Activated CD4-positive, alpha-beta T cell treated with anti-CD3 and anti-CD28 coated beads for 4 hours (primary cell): ENCODE measurements at regions not wholly inside any gene's neighbourhood (a gene's known extent, or its start where the extent isn't known, plus 50 kb on each side); places are given as distances from the start of the nearest gene placed in this dataset.

Experiments
- DNase-seq, 2 donors: peaks; one replicate each; pipeline ENCODE4 v3.0.0-alpha.2; 2020

DNA sequence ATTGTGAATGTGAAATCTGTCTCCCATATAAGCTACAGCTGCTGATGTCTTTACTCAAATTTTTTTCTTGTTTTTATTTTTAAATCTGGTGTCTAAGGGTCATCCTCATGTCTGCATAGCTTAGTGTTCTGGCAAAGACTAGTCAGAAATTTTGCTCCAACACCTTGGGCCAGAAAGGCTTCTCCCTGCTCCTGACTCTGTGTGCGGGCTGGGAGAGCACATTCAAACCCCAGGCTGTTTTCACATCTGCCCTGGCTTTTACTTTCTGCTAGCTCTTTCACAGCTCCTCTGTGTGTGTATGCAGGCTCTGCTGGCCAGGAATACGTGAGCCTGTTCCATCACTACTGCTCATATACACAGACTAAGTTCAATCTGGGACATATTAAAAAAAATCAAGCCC is 102.9 kb upstream of the RIOK3 start:
- DNase-seq = no peak

DNA sequence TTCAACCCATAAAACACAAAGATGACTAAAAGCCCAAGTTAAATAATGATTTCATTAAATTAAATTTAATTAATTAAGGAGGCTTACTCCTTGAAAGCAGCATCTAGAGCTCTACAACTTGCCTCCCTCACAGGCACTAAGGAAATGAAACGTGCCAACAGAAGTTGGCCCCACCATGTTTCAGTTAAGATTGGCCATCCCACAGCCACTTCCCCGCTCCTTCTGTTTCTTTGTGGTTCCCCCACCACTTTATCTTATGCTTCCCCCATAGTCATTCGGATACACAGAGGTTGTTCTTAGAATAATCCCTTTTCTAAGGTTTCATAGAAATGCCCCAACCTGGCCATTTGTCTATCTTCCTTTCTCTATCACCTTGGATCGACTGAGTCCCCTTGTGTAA is 101.6 kb upstream of the RIOK3 start:
- no peak for DNase-seq

DNA sequence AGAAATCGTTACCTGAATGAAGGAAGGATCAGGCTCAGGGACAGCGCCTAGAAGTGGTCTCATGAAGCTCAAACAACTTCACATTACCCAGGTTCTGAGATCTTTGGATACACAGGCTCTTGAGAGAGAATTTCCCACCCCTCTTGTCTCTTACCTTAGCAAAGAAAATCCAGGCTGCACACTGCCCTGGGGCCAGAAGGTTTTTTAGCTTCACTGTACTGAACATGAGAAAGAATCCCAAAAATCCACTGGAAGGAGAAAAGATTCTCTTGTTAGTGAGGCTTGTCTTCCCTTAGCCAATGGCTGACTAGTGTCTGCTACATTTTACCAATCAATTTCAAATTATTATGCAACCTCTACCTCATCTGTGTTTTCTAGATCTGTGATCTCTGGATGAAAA is 101.0 kb upstream of the RIOK3 start:
- DNase-seq = no peak

DNA sequence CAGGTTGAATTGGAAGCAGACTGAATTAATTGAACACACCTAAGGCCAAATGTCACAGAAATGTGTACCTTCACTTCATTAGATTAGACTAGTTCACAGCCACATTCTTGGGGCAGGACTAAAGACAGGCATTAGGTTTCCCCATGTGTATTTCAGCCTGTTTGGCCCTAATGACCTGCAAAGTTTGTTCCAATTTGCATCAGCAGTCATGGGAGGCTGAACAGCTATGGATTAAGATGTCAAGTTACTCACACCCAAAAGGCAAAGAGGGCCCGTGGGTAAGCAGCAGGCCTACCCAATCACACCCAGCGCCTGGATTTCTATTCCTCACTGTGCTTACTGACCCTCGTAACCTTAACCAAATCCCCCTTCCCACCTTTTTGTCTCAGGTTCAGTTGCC is 99.6 kb upstream of the RIOK3 start:
- no peak for DNase-seq

DNA sequence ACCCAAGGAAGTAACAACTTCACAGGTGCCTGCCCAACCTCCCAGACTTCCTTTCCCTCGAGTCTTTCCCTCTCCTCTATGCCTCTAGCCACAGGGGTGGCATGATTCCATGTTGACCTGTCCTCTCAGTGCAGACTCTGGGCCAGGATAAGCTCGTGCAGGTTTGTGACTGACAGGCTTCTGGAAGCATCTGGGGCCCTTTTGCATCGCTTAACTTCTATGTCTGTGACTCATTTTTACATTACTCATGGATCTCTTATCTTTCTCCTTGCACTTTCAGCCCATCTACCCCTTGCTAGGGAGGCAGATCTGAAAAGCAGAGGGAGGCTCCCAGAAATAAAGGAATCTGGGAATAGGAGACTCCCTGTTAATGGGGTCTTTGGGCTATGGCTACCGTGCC is 98.5 kb upstream of the RIOK3 start:
- DNase-seq = no peak

DNA sequence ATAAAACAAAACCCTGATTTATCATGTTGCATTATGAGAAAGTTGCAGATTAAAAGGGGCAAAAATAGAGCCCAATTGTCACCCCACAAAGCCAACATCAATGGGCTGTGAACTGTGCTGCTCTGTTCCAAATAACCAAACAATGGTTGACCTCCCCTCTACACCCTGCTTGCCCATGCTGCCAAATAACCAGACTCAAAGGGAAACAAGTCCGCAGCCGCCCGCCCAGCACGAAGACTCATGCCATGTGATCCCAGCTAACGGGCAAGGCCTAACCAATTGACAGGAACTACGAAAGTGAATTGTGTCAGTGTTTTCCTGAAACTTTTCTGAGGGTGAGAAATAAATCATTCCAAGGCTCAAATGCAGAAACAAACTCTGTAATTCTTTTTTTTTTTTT is 97.9 kb upstream of the RIOK3 start:
- DNase-seq = no peak

DNA sequence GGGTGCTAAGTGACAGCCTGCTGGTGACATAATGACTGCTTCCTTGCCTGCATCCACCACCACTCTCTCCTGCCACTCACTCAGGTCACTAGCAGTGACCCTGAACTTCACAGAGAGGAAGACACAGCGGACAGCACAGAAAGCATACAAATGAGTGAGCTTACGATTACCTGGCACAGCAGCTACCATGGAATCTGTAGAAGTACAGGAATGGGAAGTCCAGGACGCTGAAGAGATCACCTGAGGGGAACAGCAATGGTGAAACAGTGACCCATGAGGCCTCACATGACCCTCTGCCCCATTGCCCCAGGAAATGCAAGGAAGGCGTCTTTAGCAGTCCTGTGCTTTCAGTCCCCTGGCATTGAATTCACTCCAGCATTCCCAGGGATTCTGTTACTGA is 96.7 kb upstream of the RIOK3 start:
- no peak for DNase-seq

DNA sequence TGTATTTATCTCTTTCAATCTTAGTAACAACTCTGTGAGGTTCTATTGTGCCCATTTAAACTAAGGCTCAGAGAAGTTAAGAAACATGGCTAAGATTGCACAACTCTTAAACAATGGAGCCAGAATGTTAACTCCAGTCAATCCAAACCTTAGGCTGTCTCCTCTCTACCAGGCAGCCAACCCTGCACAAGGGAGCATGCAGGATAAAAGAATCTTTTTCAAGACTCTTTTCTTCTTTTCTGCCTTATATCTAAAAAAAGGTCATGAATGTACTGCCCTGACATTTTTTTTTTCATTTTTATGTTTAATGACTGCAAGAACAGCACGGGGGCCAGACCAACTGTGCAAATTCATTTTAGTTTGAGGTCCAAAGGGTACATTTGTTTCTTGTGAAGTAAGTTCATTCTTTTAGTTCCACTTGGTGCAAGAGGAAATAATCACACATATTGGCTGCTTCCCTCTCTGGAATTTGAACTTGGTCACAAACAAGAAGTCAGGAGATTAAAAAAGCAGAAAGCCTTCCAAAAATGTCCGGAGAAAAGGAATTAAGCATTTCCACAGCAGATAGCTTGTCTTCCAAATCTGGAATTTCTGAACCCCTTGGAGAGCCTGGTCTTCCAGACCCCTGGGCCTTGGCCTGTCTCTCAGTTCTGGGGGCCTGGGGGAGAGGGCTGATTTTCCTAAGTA is 96.0 kb upstream of the RIOK3 start:
- no peak for DNase-seq

DNA sequence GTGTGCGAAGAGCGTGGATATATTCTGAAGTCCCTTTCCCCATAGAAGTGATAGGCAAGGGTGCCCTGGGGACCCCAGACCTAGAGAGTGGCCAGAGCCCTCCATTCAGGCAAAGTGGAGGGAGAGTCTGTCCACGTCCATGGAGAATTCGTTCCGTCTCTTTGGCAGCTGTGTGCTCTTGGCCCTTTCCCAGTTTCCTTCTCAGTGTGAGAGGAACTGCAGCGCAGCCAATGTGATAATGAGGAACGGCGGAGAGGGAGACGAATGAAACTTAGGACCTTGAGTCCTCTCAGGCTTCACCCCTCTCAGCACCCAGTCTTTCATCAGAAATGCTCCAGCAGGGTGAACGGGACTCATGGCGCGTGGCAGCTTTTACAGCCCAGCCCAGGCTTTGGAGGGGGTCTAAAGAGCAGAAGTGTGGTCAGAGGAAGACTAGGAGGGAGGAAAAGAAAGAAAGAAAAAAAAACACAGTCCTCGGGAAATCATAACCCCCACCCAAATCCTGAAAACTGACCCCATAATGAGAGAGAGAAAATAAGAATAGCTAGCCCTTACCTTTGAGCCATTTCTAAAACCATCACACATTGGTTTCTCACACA is 95.0 kb upstream of the RIOK3 start:
- DNase-seq = no peak

DNA sequence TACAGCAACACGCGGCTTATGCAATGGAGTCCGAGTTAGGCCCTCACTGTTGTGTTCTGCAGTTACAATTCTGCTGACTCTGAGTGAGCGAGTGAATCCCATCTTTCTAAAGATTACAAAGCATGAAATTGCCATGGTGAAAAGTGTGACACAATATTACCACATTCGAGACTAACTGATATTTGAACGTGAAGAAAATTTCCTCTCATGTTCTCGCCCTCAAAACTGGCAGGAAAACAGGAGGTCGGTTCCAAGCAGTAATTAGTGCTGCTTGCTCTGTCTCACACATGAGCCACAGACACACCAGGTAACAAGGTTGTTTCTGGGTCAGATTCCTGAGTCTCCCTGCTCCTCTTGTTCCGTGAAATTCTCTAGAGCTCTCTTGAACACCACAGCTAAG is 93.7 kb upstream of the RIOK3 start:
- DNase-seq = no peak

DNA sequence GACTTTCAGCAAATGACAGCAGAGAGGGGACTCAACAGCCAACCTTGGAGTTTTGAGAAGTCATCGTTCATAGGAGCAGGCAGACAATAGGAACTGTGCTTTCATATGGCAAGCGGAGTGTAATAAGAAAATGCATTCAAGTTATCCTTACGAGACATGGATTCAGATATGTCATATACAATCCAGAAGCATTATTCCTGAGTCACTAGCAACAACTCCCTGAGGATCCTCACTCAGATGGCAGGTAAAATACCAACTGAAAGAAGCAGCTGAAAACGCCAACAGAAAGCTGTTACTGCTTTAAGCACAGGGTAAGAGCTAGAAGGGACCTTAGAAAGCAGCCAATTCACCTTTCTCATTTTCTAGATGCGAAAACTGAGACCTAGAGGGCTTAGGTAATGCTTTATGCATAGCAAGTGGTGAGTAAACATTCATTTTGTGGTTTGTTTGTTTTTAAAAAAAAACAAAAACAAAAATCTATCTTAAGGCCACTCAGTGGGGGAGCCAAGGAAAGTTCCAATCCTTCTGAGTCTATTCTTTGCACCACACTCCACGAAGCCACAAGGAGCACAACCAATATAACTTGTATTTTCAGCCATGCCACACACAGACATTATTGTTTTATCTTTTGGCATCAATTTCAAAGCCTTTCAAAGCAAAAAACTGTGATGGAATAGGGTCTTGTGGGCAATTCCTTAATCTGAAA is 89.1 kb upstream of the RIOK3 start:
- DNase-seq = no peak

DNA sequence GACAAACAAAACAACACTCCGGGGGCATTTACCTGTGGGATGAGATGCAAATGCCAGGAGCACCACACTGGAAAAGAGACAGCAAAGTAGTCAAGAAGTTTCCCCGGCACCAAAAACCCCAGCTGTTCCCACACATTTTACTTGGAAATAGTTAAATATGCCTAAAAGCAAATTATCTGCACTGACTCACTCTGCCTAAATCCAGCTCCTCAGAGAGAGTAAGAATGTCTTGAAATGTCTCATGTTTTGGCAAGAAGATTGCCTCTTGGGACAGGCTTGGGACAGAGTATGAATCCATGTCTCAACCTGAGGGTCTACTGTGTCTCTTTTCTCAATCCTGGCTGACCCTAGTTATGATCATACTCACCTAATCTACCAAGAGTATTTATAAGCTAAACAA is 87.5 kb upstream of the RIOK3 start:
- DNase-seq = no peak

DNA sequence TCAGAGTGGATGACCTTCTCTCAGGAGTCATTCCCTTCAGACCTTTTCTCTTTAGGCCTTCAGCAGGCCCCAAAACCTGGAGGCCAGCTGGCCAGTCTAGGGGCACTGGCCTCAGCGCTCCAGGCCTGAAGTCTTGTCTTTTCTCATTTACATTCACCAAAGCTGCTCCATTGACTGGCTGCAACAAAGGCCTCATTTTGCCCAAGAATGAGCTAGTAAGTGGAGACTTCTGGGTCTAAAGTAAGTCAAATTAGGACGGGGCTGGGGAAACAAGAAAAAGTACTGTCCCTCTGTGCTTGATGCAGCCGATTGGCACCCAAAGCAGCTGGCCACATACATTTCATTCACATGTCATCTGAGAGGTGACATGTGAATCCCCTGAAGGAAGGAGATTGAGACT is 83.8 kb upstream of the RIOK3 start:
- DNase-seq = no peak

DNA sequence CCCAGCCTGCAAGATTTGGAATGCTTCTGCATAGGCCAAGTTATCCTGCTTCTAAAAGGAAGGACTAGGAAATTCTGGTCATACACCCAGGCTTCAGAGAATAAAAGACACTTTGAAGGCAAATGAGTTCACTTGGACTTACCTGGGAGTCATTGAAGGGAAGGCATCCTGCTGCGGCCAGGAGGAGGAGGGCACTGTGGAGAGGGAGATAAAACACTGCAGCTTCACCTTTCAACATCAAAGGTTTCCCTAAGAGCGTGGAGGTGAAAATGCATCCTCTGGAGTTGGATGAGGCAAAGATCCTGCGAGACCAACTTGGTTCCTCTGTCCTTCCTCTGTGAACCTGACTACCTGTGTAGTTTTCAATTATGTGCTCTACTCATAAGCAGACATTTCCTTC is 79.5 kb upstream of the RIOK3 start:
- no peak for DNase-seq

DNA sequence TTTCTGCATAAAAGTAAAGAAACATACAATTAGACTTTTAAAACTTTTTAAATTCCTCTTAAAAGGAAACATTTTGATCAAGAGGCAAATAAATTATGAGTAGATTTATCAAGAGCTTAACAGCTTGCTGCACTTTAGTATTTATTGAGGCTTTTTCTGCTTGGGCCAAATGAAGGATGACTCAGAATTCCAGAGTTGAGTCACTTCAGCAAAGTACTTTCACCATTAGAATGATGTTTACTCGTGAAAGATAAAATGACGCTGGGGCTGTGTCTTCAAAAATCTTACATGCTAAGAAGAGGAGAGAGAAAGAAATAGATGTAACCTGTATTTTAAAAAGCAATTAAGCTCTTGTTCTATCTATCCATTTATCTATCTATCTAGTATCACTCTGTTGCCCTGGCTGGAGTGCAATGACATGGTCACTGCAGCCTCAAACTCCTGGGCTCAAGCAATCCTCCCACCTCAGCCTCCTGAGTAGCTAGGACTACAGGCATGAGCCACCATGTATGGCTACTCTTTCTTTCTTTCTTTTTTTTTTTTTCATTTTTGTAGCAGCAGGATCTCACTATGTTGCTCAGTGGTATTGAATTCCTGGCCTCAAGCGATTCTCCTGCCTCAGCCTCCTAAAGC is 75.3 kb upstream of the RIOK3 start:
- DNase-seq = no peak

DNA sequence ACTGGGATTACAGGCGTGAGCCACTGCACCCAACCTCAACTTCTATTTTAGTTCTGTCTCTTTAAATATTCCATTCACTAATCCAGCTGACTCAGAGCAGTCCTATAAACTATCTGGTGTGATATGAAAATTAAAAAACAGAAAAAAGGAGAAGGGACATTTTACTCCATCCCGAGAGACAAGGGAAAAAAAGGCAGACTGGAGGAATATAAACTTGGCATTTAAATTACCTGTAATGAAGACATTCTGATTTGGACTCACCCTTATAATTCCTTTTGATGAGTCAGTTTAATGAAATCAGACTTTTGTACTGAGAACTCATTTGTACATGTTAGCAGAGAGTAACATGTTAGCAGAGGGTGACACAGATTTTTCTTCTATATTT is 74.8 kb upstream of the RIOK3 start:
- no peak for DNase-seq

DNA sequence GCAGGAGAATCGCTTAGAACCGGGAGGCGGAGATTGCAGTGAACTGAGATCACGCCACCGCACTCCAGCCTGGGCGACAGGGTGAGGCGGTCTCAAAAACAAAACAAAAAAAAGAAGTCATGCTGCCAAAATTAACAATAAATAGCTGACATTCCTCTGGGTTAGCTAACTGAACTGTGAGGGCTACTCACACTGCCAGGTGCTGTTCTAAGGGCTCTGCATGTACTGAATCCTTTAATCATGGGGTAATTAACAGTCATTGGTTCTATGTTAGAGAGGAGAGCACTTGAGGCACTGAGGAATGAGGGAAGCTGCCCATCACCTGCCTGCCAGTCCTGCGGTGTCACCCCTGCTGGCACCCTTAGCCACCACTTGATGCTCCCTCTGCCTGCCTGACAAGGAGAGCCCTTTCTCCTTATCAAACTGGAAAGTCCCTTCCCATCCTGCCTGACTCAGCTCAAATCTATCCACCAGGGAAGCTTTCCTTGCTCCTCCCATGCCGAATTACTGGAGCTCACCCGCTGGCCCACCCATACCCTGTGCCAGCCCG is 73.0 kb upstream of the RIOK3 start:
- no peak for DNase-seq

DNA sequence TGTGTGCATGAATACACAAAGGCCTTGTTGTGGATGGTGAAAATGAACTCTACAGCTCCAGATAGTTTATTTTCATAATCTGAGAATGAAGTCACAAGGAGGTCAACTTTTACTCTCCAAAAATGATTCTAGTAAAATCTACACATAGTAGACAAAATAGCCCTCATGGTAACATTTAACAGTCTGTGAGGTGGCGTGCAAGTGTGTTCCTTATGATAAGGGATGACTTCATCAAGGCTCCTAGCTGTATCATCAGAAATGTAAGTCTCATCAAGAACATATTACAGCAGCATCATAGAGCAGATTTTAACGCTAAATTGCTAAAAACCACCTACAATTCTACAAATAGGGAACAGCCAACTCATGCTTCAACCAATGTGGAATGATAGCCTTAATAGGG is 72.3 kb upstream of the RIOK3 start:
- DNase-seq = no peak

DNA sequence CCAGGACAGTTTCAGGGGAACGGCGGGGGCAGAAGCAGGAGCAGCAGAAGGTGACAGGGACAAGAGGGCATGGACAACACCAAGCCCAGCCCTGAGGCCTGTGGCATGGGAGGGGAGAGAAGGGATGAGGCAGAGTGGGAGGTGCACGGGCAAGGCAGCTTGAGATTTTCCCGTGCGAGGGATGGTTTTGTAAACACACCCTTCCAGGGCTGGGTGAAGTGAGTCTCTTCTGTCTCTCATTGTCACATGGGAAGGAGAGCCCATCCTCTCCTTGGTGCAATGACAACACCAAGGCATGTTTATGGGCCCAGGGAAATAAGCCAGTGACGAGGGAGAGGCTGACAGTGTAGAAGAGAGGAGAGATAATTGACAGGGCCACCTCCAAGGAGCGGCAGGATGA is 69.6 kb upstream of the RIOK3 start:
- no peak for DNase-seq

DNA sequence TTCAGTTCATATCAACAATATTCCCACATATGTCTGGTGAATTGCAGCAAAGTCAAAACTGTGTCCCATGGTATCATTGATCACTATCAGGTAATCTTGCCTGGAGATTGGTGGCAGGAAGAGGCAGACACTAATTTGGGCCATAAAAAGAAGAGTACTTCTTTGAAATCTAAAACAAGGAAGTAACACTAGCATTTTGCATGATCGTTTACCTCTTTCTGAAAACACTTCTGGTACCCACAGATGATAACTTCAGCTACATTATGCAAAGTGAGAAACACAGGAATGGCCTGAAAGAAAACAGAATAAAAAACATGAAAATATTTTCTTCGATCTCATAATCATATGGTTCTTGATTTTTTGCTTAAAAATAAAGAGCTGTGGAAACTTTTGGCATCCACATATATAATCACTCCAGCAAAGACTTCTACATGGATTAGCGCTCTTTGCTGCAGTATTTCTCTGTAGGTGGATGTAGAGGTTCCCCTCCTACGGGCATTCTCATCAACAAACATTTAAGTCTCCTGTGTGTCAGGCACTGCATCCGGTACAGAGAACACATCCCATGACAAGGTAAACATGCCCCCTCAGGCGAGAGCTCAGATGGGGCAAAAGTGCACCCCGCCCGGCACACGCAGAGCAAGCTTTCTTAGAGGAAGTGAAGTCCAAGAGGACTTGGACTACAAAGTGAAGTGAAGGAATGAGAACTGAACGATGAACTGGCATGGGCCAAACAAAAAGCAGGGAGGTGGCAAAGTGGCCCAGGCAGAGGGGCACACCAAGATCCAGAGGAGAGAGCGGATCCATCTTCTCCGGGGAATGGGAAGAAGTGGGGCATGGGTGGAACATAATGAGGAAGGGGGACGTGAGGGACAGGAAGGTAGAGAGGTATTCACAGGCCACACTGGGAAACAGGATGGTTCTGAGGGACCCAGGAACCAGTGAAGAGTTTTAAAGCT is 68.0 kb upstream of the RIOK3 start:
- DNase-seq = no peak

DNA sequence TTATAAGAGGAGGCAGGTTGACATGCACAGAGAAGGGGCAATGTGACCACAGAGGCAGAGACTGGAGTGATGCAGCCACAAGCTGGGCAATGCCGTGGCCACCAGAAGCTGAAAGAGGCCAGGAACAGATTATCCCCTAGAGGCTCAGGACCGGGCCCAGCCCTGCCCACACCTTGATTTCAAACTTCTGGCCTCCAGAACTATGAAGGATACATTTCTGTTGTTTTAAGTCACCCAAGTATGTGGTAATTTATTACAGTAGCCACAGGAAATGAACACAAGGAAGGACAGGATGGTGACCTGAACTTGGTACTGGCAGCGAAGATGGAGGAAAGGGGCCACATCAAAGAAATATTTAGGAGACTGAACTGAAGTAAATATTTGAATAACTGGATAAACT is 66.8 kb upstream of the RIOK3 start:
- no peak for DNase-seq

DNA sequence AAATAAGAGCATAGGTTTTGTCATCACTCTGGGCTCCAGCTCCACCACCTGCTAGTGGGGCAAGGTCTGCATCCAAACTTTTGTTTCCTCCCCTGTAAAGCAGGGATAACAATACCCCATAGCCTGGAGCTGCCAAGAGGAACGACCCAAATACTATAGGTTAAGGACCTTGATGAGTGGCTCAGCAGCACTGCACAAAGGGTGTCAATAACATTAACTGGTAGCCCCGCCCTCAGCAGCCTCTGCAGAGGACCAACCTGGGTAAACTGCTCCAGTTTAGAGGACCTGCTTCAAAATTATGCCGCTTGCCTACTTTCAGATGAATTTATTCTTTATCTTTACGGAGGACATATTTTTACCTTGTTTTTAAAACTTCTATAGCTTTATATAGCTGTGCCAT is 65.8 kb upstream of the RIOK3 start:
- DNase-seq = no peak

DNA sequence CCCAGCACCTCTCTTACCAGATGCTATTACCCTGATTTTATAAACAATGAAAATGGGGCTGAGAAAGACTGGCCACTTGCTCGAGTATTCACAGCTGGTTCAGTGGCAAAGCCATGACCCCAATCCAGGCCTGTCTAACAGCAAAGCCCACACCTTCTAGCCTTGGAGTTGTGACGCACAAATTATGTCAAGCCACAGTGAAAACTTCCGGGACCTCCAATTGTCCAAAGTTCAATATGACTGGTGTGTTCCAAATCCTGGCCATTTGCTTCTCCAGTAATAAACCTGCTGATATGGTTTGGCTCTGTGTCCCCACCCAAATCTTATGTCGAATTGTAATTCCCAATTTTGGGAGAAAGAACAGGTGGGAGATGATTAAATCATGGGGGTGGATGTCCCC is 64.7 kb upstream of the RIOK3 start:
- no peak for DNase-seq
